Naive B cell (primary cell): ENCODE measurements at regions not wholly inside any gene's neighbourhood (a gene's known extent, or its start where the extent isn't known, plus 50 kb on each side); places are given as distances from the start of the nearest gene placed in this dataset.
"Not testable (repeated sequence)": the region's sequence is repeated elsewhere in the genome, so short reads cannot be mapped to it uniquely, and the experiment has no call there.

Experiments used
- ATAC-seq, 2 donors: fragments of 150-1000 bp; cut with Tn5 transposase; 2 replicates each; pipeline ENCODE4 v1.10.0; 2021; ENCODE audit warnings: low read depth in 2 of 2, mild to moderate bottlenecking in 2 of 2, moderate library complexity in 2 of 2
- DNase-seq: peaks from one replicate; pipeline ENCODE4 v3.0.0; 2022
- H3K27ac Mint-ChIP-seq, 6 donors: one replicate each; pipeline ENCODE4 v1.8.0; 2020 to 2022; ENCODE audit warnings: mild to moderate bottlenecking in 6 of 6, mixed read lengths in 6 of 6, moderate library complexity in 5 of 6, inconsistent platforms in 2 of 6
- H3K27me3 Mint-ChIP-seq, 3 donors: one replicate each; pipeline ENCODE4 v1.8.0; 2021 to 2022; ENCODE audit warnings: mixed read lengths in 3 of 3, mild to moderate bottlenecking in 1 of 3
- H3K36me3 Mint-ChIP-seq, 2 donors: one replicate each; pipeline ENCODE4 v1.8.0; 2020 to 2022; ENCODE audit warnings: mixed read lengths in 2 of 2, inconsistent platforms in 1 of 2, mild to moderate bottlenecking in 1 of 2
- H3K4me1 Mint-ChIP-seq, 3 donors: one replicate each; pipeline ENCODE4 v1.8.0; 2020 to 2022; ENCODE audit warnings: mixed read lengths in 3 of 3, inconsistent platforms in 1 of 3, mild to moderate bottlenecking in 1 of 3, moderate library complexity in 1 of 3
- H3K4me3 Mint-ChIP-seq, 8 donors: one replicate each; pipeline ENCODE4 v1.8.0; 2020 to 2022; ENCODE audit warnings: mild to moderate bottlenecking in 8 of 8, mixed read lengths in 8 of 8, moderate library complexity in 8 of 8, inconsistent platforms in 2 of 8
- H3K9me3 Mint-ChIP-seq, 7 donors: one replicate each; pipeline ENCODE4 v1.8.0; 2020 to 2022; ENCODE audit warnings: mixed read lengths in 7 of 7, mild to moderate bottlenecking in 5 of 7, inconsistent platforms in 2 of 7, moderate library complexity in 1 of 7

DNA sequence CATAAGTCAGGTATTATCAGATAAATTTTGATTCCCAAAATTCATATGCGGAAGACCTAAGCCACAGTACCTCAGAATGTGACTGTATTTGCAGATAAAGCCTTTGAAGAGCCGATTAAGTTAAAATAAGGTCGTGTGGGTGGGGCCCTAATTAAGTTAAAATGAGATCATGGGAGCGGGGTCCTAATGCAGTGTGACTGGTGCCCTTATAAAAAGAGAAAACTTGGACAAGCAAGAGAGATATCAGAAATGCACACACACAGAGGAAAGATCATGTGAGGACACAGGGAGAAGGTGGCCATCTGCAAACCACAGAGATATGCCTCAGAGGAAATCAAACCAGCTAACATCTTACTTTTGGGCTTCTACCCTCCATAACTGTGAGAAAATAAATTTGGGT, 236.1 kb downstream of the FBXO8 start:
- Mint-ChIP-seq H3K27me3 (no peaks in the 10 kb centered on the region), H3K4me3 (no peak overlapping the region), H3K36me3 (no peaks in the 10 kb centered on the region), H3K9me3 (peaks cover 0 to 9% (median 4%) of the 10 kb centered on the region in 7 donors), H3K27ac (no peak overlapping the region), H3K4me1 (no peaks in the 10 kb centered on the region)
- DNase-seq: no peak
- ATAC-seq: no peak

- H3K36me3 Mint-ChIP-seq, H3K27me3 Mint-ChIP-seq, H3K4me3 Mint-ChIP-seq, H3K9me3 Mint-ChIP-seq, ATAC-seq, DNase-seq, H3K4me1 Mint-ChIP-seq, H3K27ac Mint-ChIP-seq: not testable (repeated sequence)
Measured at GRCh38 chr4:174045829-174046228, 237.6 kb downstream of the FBXO8 start.

DNA sequence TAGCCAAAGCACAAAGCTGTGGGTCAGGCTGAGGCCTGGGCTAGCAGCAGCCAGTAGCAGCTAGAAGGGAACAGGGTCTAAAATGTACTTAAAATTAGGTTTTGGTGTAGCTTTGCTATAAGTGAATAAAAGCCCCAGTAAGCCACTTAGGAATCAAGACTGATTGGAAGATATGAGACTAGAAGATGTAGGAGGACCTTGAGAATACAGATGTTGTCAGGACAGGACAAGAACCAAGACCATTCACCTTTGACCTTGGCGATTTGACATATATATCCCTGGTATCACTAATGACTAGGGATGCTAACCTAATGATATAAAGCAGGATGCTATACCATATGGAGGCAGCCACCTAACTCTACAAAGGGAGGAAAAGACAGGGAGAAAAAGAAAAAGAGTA, 238.1 kb downstream of the FBXO8 start:
- ATAC-seq (no peak), DNase-seq (no peak)
- peaks cover 0 to 9% (median 4%) of the 10 kb centered on the region in 7 donors for H3K9me3 Mint-ChIP-seq
- no peaks in the 10 kb centered on the region for H3K4me1 Mint-ChIP-seq
- H3K27me3 Mint-ChIP-seq: no peaks in the 10 kb centered on the region
- no peak overlapping the region for H3K4me3 Mint-ChIP-seq
- H3K27ac Mint-ChIP-seq: no peak overlapping the region
- H3K36me3 Mint-ChIP-seq: no peaks in the 10 kb centered on the region

DNA sequence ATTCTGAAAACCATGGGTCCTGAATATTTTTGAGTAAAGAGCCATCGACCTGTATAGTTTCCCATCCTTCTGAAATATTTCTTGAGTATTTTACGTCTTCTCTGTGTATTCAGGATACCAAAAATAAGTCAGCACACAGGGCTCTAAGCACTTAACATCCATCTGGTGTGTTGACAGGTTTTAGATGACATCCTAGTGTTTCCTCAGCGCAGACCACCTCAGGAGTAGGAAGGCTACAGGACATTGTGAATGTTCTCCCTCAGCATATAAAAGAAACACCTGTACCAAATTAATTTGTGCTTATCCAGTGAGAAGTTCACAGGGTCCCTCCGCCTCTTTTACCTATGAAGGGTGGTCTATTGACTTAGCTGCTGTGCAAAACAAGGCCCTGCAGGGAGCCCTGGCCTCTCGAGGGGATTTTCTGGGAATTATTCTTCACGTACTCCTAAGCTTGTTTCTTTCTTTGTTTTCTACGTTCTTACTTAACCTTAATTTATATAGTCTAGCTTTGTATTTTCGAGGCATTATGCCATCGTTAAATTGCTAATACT, 241.8 kb downstream of the FBXO8 start:
- ATAC-seq: no peak
- H3K27me3 Mint-ChIP-seq: no peaks in the 10 kb centered on the region
- no peak overlapping the region for H3K4me3 Mint-ChIP-seq
- H3K9me3 Mint-ChIP-seq: peaks cover 0 to 9% (median 4%) of the 10 kb centered on the region in 7 donors
- no peak overlapping the region for H3K27ac Mint-ChIP-seq
- H3K4me1 Mint-ChIP-seq: no peaks in the 10 kb centered on the region
- no peak for DNase-seq
- H3K36me3 Mint-ChIP-seq: no peaks in the 10 kb centered on the region

- no peak overlapping the region for H3K27ac Mint-ChIP-seq
- H3K9me3 Mint-ChIP-seq: peaks cover 0 to 4% (median under 1%) of the 10 kb centered on the region in 7 donors
- no peak for DNase-seq
Measured at GRCh38 chr4:174040287-174040686, 243.2 kb downstream of the FBXO8 start.

DNA sequence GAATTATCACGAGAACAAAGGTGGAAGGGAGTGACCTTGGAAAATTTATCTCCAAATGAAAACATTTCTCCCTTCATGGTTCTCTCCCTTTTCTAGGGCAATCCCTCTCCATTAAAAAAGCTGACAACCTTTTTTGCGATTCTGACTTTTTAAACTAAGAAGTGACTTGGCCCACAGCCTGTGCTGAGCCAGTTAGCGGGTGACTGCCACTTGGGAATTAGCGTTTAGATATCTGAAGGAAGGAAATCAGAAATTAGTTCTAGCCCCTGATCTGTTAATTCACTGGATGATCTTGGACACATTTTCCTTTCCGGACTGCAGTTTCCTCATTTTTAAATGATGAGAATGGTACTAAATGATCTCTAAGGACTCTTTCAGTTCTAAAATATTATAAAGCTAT, 245.0 kb downstream of the FBXO8 start:
- no peaks in the 10 kb centered on the region for H3K27me3 Mint-ChIP-seq
- no peaks in the 10 kb centered on the region for H3K9me3 Mint-ChIP-seq
- no peak overlapping the region for H3K27ac Mint-ChIP-seq
- H3K36me3 Mint-ChIP-seq: no peaks in the 10 kb centered on the region
- H3K4me1 Mint-ChIP-seq: no peaks in the 10 kb centered on the region
- ATAC-seq: no peak
- DNase-seq: no peak
- H3K4me3 Mint-ChIP-seq: no peak overlapping the region

More at GRCh38 chr4:174040287-174040686, 243.2 kb downstream of the FBXO8 start:
- no peaks in the 10 kb centered on the region for H3K27me3 Mint-ChIP-seq
- no peaks in the 10 kb centered on the region for H3K4me1 Mint-ChIP-seq
- no peak for ATAC-seq
- H3K36me3 Mint-ChIP-seq: no peaks in the 10 kb centered on the region
- no peak overlapping the region for H3K4me3 Mint-ChIP-seq

- Mint-ChIP-seq H3K9me3 (no peaks in the 10 kb centered on the region), H3K27me3 (no peaks in the 10 kb centered on the region), H3K36me3 (no peaks in the 10 kb centered on the region), H3K27ac (no peak overlapping the region), H3K4me1 (no peaks in the 10 kb centered on the region), H3K4me3 (no peak overlapping the region)
- ATAC-seq (no peak), DNase-seq (no peak)
Measured at GRCh38 chr4:174037631-174038030, 245.8 kb downstream of the FBXO8 start.

GRCh38 chr4:174037049-174037448, 246.4 kb downstream of the FBXO8 start:
- no peak for ATAC-seq
- no peaks in the 10 kb centered on the region for H3K27me3 Mint-ChIP-seq
- DNase-seq: no peak
- no peak overlapping the region for H3K27ac Mint-ChIP-seq
- no peaks in the 10 kb centered on the region for H3K36me3 Mint-ChIP-seq
- no peaks in the 10 kb centered on the region for H3K4me1 Mint-ChIP-seq
- no peak overlapping the region for H3K4me3 Mint-ChIP-seq
- no peaks in the 10 kb centered on the region for H3K9me3 Mint-ChIP-seq

- no peaks in the 10 kb centered on the region for H3K4me1 Mint-ChIP-seq
- H3K9me3 Mint-ChIP-seq: no peaks in the 10 kb centered on the region
- DNase-seq: no peak
- H3K27me3 Mint-ChIP-seq: no peaks in the 10 kb centered on the region
- H3K27ac Mint-ChIP-seq: no peak overlapping the region
- H3K4me3 Mint-ChIP-seq: no peak overlapping the region
- ATAC-seq: no peak
- no peaks in the 10 kb centered on the region for H3K36me3 Mint-ChIP-seq
Measured at GRCh38 chr4:174036576-174036975, 246.9 kb downstream of the FBXO8 start.

DNA sequence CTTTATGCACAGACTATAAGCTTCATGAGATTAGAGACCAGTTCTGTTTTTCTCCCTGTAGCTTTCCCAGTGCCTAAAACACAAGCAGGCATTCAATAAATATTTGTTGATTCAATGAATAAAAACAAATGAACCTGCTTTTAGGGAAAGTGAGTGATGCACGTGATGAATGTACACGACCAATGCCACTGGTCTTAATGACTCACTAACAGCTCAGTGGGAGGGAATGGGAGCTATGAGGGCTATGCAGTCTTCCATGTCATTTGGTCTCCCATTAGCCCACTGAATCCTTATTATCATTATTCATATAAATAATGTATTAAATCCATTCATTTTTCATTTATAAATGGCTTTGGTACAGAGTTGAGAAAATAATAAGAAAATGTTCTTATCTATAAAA, 247.4 kb downstream of the FBXO8 start:
- H3K4me1 Mint-ChIP-seq: no peaks in the 10 kb centered on the region
- no peaks in the 10 kb centered on the region for H3K27me3 Mint-ChIP-seq
- H3K4me3 Mint-ChIP-seq: no peak overlapping the region
- no peaks in the 10 kb centered on the region for H3K9me3 Mint-ChIP-seq
- H3K36me3 Mint-ChIP-seq: no peaks in the 10 kb centered on the region
- DNase-seq: no peak
- ATAC-seq: no peak
- no peak overlapping the region for H3K27ac Mint-ChIP-seq

DNA sequence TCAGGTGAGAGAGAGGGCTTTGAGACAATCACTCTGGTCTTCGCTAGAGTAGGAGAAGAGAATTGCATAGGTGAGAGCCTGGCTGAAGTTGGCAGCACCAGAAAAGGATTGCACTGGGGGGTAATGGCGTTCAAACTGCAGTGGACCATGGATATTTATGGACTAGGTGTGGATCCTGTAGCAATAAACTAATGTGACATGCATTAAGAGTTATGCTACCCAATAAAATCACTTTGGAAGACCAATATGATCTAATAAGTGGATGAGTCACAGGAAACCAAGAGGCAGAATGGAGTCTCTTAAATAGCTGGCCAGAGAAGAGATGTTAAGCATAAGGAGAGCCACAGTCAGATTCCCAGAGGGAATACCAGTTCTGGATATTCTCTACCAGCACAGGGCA, 259.8 kb downstream of the FBXO8 start:
- Mint-ChIP-seq H3K27ac (no peak overlapping the region), H3K4me3 (no peak overlapping the region), H3K4me1 (no peaks in the 10 kb centered on the region), H3K36me3 (no peaks in the 10 kb centered on the region), H3K27me3 (no peaks in the 10 kb centered on the region), H3K9me3 (peaks cover 0 to 4% (median 0%) of the 10 kb centered on the region in 7 donors)
- no peak for ATAC-seq
- DNase-seq: no peak

DNA sequence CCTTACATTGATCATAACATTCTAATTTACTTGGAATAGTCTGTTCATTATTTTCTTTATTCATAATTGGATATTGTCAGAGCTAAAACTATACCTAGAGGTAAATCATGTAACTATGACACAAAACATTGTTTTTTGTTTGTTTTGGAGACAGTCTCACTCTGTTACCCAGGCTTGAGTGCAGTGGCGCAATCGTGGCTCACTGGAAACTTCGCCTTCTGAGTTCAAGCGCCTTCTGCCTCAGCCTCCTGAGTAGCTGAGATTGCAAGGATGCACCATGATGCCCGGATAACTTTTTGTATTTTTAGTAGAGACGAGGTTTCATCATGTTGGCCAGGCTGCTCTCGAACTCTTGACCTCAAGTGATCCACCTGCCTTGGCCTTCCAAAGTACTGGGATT, 265.2 kb downstream of the FBXO8 start:
- Mint-ChIP-seq H3K36me3 (no peaks in the 10 kb centered on the region), H3K4me1 (no peaks in the 10 kb centered on the region), H3K27me3 (no peaks in the 10 kb centered on the region), H3K27ac (no peak overlapping the region), H3K4me3 (no peak overlapping the region), H3K9me3 (no peaks in the 10 kb centered on the region)
- ATAC-seq (no peak), DNase-seq (no peak)

- Mint-ChIP-seq H3K4me1 (no peaks in the 10 kb centered on the region), H3K27ac (no peak overlapping the region), H3K27me3 (no peaks in the 10 kb centered on the region)
Measured at GRCh38 chr4:174016251-174016650, 267.2 kb downstream of the FBXO8 start.

DNA sequence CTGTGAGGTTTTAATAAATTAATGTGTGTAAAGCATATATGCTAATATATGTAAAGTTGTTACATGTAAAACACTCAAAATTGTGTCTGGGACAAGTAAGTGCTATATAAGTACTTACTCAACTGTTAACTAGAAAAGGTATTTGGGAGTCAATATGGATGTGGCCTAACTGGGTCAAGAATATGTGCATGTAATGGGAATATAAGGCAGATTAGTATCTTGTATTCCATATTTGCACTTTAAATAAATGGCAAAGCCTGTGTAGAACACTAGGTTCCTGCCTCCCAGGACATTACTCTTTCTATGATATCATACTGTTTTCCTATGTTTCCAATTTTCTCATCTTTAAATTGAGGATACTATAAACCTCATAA, 270.6 kb downstream of the FBXO8 start:
- H3K4me1 Mint-ChIP-seq: no peaks in the 10 kb centered on the region
- no peaks in the 10 kb centered on the region for H3K36me3 Mint-ChIP-seq
- no peak overlapping the region for H3K4me3 Mint-ChIP-seq
- no peaks in the 10 kb centered on the region for H3K27me3 Mint-ChIP-seq
- ATAC-seq (no peak), DNase-seq (no peak)
- H3K9me3 Mint-ChIP-seq: no peaks in the 10 kb centered on the region
- H3K27ac Mint-ChIP-seq: no peak overlapping the region

More at GRCh38 chr4:174016251-174016650, 267.2 kb downstream of the FBXO8 start:
- DNase-seq (no peak), ATAC-seq (no peak)
- H3K36me3 Mint-ChIP-seq: no peaks in the 10 kb centered on the region
- no peaks in the 10 kb centered on the region for H3K9me3 Mint-ChIP-seq
- no peak overlapping the region for H3K4me3 Mint-ChIP-seq
